Left ventricle myocardium inferior (tissue), 1 donor: ENCODE measurements at regions not wholly inside any gene's neighbourhood (a gene's known extent, or its start where the extent isn't known, plus 50 kb on each side); places are given as distances from the start of the nearest gene placed in this dataset.
"Not testable (repeated sequence)": the region's sequence is repeated elsewhere in the genome, so short reads cannot be mapped to it uniquely, and the experiment has no call there.

Experiments
- DNase-seq: peaks from one replicate; pipeline ENCODE4 v3.0.0-alpha.2; 2020
- H3K27ac ChIP-seq: fragments of 200-600 bp; replicated peaks from 2 replicates; pipeline ENCODE4 v1.8.0; 2021
- H3K27me3 ChIP-seq: fragments of 200-600 bp; 2 replicates; pipeline ENCODE4 v1.8.0; 2021; ENCODE audit warnings: low read depth
- H3K36me3 ChIP-seq: fragments of 200-600 bp; 2 replicates; pipeline ENCODE4 v1.8.0; 2021
- H3K4me1 ChIP-seq: fragments of 200-600 bp; 2 replicates; pipeline ENCODE4 v1.8.0; 2021
- H3K4me3 ChIP-seq: fragments of 200-600 bp; 2 replicates; pipeline ENCODE4 v1.8.0; 2021; ENCODE audit warnings: mild to moderate bottlenecking, moderate library complexity
- H3K9me3 ChIP-seq: fragments of 200-600 bp; replicated peaks from 2 replicates; pipeline ENCODE4 v1.8.0; 2021
- CTCF ChIP-seq: fragments of 200-600 bp; IDR thresholded peaks from 2 replicates; pipeline ENCODE4 v1.8.0; 2021; ENCODE audit warnings: antibody characterized with exemption, mild to moderate bottlenecking, borderline replicate concordance
- intact Hi-C: fragments of 100-400 bp; cut with micrococcal nuclease; formaldehyde crosslinking; loops from one replicate; pipeline ENCODE4 v1.11.0; 2022
- donor health status: DM: no; HTN: yes; CAD: no; lungs with severe emphysema.

- no peaks in the 10 kb centered on the region for H3K27me3 ChIP-seq
- H3K9me3 ChIP-seq, result no peaks in the 10 kb centered on the region
- H3K36me3 ChIP-seq, result no peaks in the 10 kb centered on the region
- intact Hi-C loops, result no loop called here
- H3K4me3 ChIP-seq, result no peak overlapping the region
- H3K27ac ChIP-seq, result no peak overlapping the region
- no peak for DNase-seq
- H3K4me1 ChIP-seq, result no peaks in the 10 kb centered on the region
- TF ChIP-seq CTCF, result no peak
Measured at GRCh38 chr4:154164931-154165839, 326.4 kb downstream of the DCHS2 start.

- H3K4me1 ChIP-seq, result no peaks in the 10 kb centered on the region
- no peak overlapping the region for H3K4me3 ChIP-seq
- H3K27ac ChIP-seq, result no peak overlapping the region
- peaks cover 1% of the 10 kb centered on the region for H3K9me3 ChIP-seq
- no peaks in the 10 kb centered on the region for H3K27me3 ChIP-seq
- intact Hi-C loops, result no loop called here
- no peaks in the 10 kb centered on the region for H3K36me3 ChIP-seq
- no peak for TF ChIP-seq CTCF
- no peak for DNase-seq
Measured at GRCh38 chr4:154160519-154161301, 330.9 kb downstream of the DCHS2 start.

GRCh38 chr4:154158361-154159155, 333.0 kb downstream of the DCHS2 start:
- TF ChIP-seq CTCF, result no peak
- Histone ChIP-seq H3K4me1 (no peaks in the 10 kb centered on the region), H3K27me3 (no peaks in the 10 kb centered on the region), H3K36me3 (no peaks in the 10 kb centered on the region), H3K9me3 (peaks cover 4% of the 10 kb centered on the region), H3K27ac (no peak overlapping the region), H3K4me3 (no peak overlapping the region)
- intact Hi-C loops, result no loop called here
- no peak for DNase-seq

- Histone ChIP-seq H3K27ac (no peak overlapping the region), H3K4me1 (no peaks in the 10 kb centered on the region), H3K27me3 (no peaks in the 10 kb centered on the region), H3K9me3 (peaks cover 4% of the 10 kb centered on the region), H3K4me3 (no peak overlapping the region), H3K36me3 (no peaks in the 10 kb centered on the region)
- no peak for DNase-seq
- intact Hi-C loops, result no loop called here
- no peak for TF ChIP-seq CTCF
Measured at GRCh38 chr4:154152546-154152945, 339.1 kb downstream of the DCHS2 start.

- DNase-seq, H3K27ac ChIP-seq, H3K4me1 ChIP-seq, H3K36me3 ChIP-seq, H3K27me3 ChIP-seq, H3K9me3 ChIP-seq, H3K4me3 ChIP-seq, intact Hi-C loops: not testable (repeated sequence)
Measured at GRCh38 chr4:154149236-154149635, 342.4 kb downstream of the DCHS2 start.
